H9 (cell line): ENCODE measurements at regions not wholly inside any gene's neighbourhood (a gene's known extent, or its start where the extent isn't known, plus 50 kb on each side); places are given as distances from the start of the nearest gene placed in this dataset.

Source experiments
- DNase-seq: peaks from one replicate; pipeline ENCODE4 v3.0.0-alpha.2; 2017
- H2AFZ ChIP-seq: one replicate; pipeline ENCODE4 v1.6.1; 2013; ENCODE audit warnings: mild to moderate bottlenecking, low read length, control low read depth, moderate library complexity
- H2AK5ac ChIP-seq: 2 replicates; pipeline ENCODE4 v1.6.1; 2013; ENCODE audit warnings: low read length, control low read depth, mixed read lengths; ENCODE audit not compliant: insufficient read length
- H2BK120ac ChIP-seq: one replicate; pipeline ENCODE4 v1.6.1; 2013; ENCODE audit warnings: low read depth, mild to moderate bottlenecking, low read length, control low read depth, inconsistent platforms; ENCODE audit not compliant: poor library complexity, severe bottlenecking
- H2BK12ac ChIP-seq: 2 replicates; pipeline ENCODE4 v1.6.1; 2013; ENCODE audit warnings: low read length, control low read depth, mixed read lengths, low read depth; ENCODE audit not compliant: insufficient read length
- H2BK15ac ChIP-seq: 2 replicates; pipeline ENCODE4 v1.6.1; 2013; ENCODE audit warnings: low read depth, low read length, control low read depth
- H2BK20ac ChIP-seq: one replicate; pipeline ENCODE4 v1.6.1; 2013; ENCODE audit warnings: low read depth, mild to moderate bottlenecking, low read length, control low read depth, inconsistent platforms; ENCODE audit not compliant: poor library complexity, severe bottlenecking
- H2BK5ac ChIP-seq: 2 replicates; pipeline ENCODE4 v1.6.1; 2013; ENCODE audit warnings: low read length, control low read depth, mixed read lengths; ENCODE audit not compliant: insufficient read length
- H3K14ac ChIP-seq: 2 replicates; pipeline ENCODE4 v1.6.1; 2013; ENCODE audit warnings: low read length, control low read depth; ENCODE audit not compliant: insufficient read depth
- H3K18ac ChIP-seq: 2 replicates; pipeline ENCODE4 v1.6.1; 2013; ENCODE audit warnings: low read depth, mild to moderate bottlenecking, mixed read lengths, low read length, control low read depth; ENCODE audit not compliant: insufficient read length
- H3K23ac ChIP-seq: 2 replicates; pipeline ENCODE4 v1.6.1; 2013; ENCODE audit warnings: low read length, control low read depth, mixed read lengths, low read depth; ENCODE audit not compliant: insufficient read length
- H3K23me2 ChIP-seq: 2 replicates; pipeline ENCODE4 v1.6.1; 2013; ENCODE audit warnings: low read depth, mild to moderate bottlenecking, mixed read lengths, low read length, control low read depth; ENCODE audit not compliant: insufficient read length, poor library complexity, severe bottlenecking
- H3K27ac ChIP-seq: 2 replicates; pipeline ENCODE4 v1.5.1; 2013; ENCODE audit warnings: low read length, control low read depth, mixed read lengths, low read depth; ENCODE audit not compliant: insufficient read length
- H3K27me3 ChIP-seq: 2 replicates; pipeline ENCODE4 v1.6.1; 2013; ENCODE audit warnings: low read length, control low read depth, inconsistent platforms; ENCODE audit not compliant: insufficient read depth
- H3K4ac ChIP-seq: 2 replicates; pipeline ENCODE4 v1.6.1; 2013; ENCODE audit warnings: low read depth, mild to moderate bottlenecking, control low read depth, inconsistent platforms, low read length, moderate library complexity
- H3K4me1 ChIP-seq: 2 replicates; pipeline ENCODE4 v1.6.1; 2013; ENCODE audit warnings: low read length, control low read depth, inconsistent platforms; ENCODE audit not compliant: insufficient read depth
- H3K4me2 ChIP-seq: 2 replicates; pipeline ENCODE4 v1.6.1; 2013; ENCODE audit warnings: low read length, control low read depth, mixed read lengths; ENCODE audit not compliant: insufficient read length, insufficient read depth
- H3K56ac ChIP-seq: 2 replicates; pipeline ENCODE4 v1.6.1; 2013; ENCODE audit warnings: low read depth, mild to moderate bottlenecking, mixed read lengths, low read length, control low read depth; ENCODE audit not compliant: insufficient read length
- H3K79me1 ChIP-seq: 2 replicates; pipeline ENCODE4 v1.6.1; 2013; ENCODE audit warnings: low read depth, mild to moderate bottlenecking, moderate library complexity, low read length, control low read depth, inconsistent platforms; ENCODE audit not compliant: insufficient read depth, poor library complexity, severe bottlenecking
- H3K79me2 ChIP-seq: 2 replicates; pipeline ENCODE4 v1.6.1; 2013; ENCODE audit warnings: low read length, control low read depth, inconsistent platforms; ENCODE audit not compliant: insufficient read depth
- H3K9ac ChIP-seq: 2 replicates; pipeline ENCODE4 v1.6.1; 2013; ENCODE audit warnings: low read length, control low read depth, mixed read lengths; ENCODE audit not compliant: insufficient read length; ENCODE audit errors: extremely low read depth
- H3K9me3 ChIP-seq: one replicate; pipeline ENCODE4 v1.6.1; 2013; ENCODE audit warnings: low read depth, low read length, inconsistent platforms; ENCODE audit not compliant: control insufficient read depth
- H3T11ph ChIP-seq: one replicate; pipeline ENCODE4 v1.6.1; 2013; ENCODE audit warnings: mild to moderate bottlenecking, low read length, control low read depth, inconsistent platforms
- H4K20me1 ChIP-seq: one replicate; pipeline ENCODE4 v1.6.1; 2013; ENCODE audit not compliant: control insufficient read depth, insufficient read length, insufficient read depth
- H4K5ac ChIP-seq: 2 replicates; pipeline ENCODE4 v1.6.1; 2013; ENCODE audit warnings: low read depth, mild to moderate bottlenecking, mixed read lengths, low read length, control low read depth; ENCODE audit not compliant: insufficient read length
- H4K8ac ChIP-seq: replicated peaks from 2 replicates; pipeline ENCODE4 v1.6.1; 2013; ENCODE audit warnings: low read length, control low read depth, mixed read lengths, low read depth; ENCODE audit not compliant: insufficient read length
- H4K91ac ChIP-seq: 2 replicates; pipeline ENCODE4 v1.6.1; 2013; ENCODE audit warnings: low read depth, mild to moderate bottlenecking, moderate library complexity, mixed read lengths, low read length, control low read depth; ENCODE audit not compliant: insufficient read length
- H3K27ac Mint-ChIP-seq, 3 experiments: 2 replicates in 2 of 3; 3 replicates in 1 of 3; pipeline ENCODE4 v1.8.0; 2020 to 2021; ENCODE audit warnings: mixed read lengths in 3 of 3, mild to moderate bottlenecking in 1 of 3, moderate library complexity in 1 of 3
- H3K27me3 Mint-ChIP-seq: 2 replicates; pipeline ENCODE4 v1.8.0; 2021; ENCODE audit warnings: low read depth, mild to moderate bottlenecking, moderate library complexity, mixed read lengths
- H3K36me3 Mint-ChIP-seq, 3 experiments: 2 replicates in 2 of 3; 3 replicates in 1 of 3; pipeline ENCODE4 v1.8.0; 2020 to 2021; ENCODE audit warnings: low read depth in 3 of 3, mixed read lengths in 3 of 3; ENCODE audit not compliant: insufficient read depth in 1 of 3
- H3K4me1 Mint-ChIP-seq, 2 experiments: 2 replicates each; pipeline ENCODE4 v1.8.0; 2020; ENCODE audit warnings: mixed read lengths in 2 of 2
- H3K4me3 Mint-ChIP-seq, 2 experiments: 2 replicates in 1 of 2; 3 replicates in 1 of 2; pipeline ENCODE4 v1.8.0; 2020 to 2021; ENCODE audit warnings: mild to moderate bottlenecking in 2 of 2, mixed read lengths in 2 of 2, moderate library complexity in 1 of 2
- H3K9me3 Mint-ChIP-seq, 2 experiments: 2 replicates in 1 of 2; 3 replicates in 1 of 2; pipeline ENCODE4 v1.8.0; 2020; ENCODE audit warnings: mild to moderate bottlenecking in 2 of 2, mixed read lengths in 2 of 2, moderate library complexity in 1 of 2
- WGBS: extraction: QIAGEN DNeasy Blood & Tissue Kit; methylation state at CpG from one replicate; pipeline ENCODE4 v1.1.7; 2013; ENCODE audit warnings: missing lambda C conversion rate, low lambda C conversion rate, mixed read lengths; ENCODE audit not compliant: insufficient read length; ENCODE audit errors: extremely low coverage; 5-methylcytosine and 5-hydroxymethylcytosine counted together
- TF ChIP-seq, protein P1 (sequence below): fragments of 200-600 bp; sonication (generic); conservative IDR thresholded peaks from 3 replicates; pipeline ENCODE4 v1.8.0; 2021; ENCODE audit warnings: antibody characterized with exemption, mild to moderate bottlenecking

DNA sequence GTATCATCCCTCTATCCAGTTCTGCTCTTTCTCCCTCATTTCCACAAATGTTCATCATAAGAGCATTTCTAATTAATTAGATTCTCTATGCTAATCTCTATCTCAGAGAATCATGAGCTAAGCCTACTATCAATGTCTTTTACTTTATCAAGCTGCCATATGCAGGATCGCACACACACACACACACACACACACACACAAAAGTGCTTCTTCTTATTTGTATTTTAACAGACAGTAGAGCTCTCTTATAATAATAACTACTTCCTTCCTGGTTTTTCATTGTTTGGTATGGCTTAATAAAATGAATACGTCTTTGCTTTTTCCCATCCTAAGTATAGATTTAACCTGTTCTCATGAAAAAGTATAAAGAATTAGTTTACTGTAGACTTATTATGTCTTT is 170.2 kb downstream of the HAO1 start:
- Mint-ChIP-seq H3K27ac (no peak overlapping the region), H3K36me3 (peaks cover 0 to 1% (median 1%) of the 10 kb centered on the region in 3 experiments; a peak in 2 of 7 replicates), H3K9me3 (peaks cover 0 to 2% of the 10 kb centered on the region in 2 experiments; a peak in 2 of 5 replicates), H3K4me3 (no peak overlapping the region), H3K4me1 (peaks cover 5 to 7% of the 10 kb centered on the region in 2 experiments; a peak in 3 of 4 replicates), H3K27me3 (no peaks in the 10 kb centered on the region)
- Histone ChIP-seq H4K20me1 (no peaks in the 10 kb centered on the region), H3K23me2 (no peaks in the 10 kb centered on the region), H2BK5ac (no peak overlapping the region), H2BK12ac (no peak overlapping the region), H3K9ac (no peak overlapping the region), H3K4ac (no peak overlapping the region), H3K27me3 (no peaks in the 10 kb centered on the region), H4K91ac (no peak overlapping the region), H3K23ac (no peak overlapping the region), H2BK15ac (no peak overlapping the region), H2BK20ac (no peak overlapping the region), H3K4me2 (no peak overlapping the region), H3K18ac (no peak overlapping the region), H3K79me2 (no peaks in the 10 kb centered on the region), H2AK5ac (no peak overlapping the region), H4K8ac (no peak overlapping the region), H3K14ac (no peak overlapping the region), H3K27ac (no peak overlapping the region), H2BK120ac (no peak overlapping the region), H2AFZ (no peak overlapping the region), H3K56ac (no peak overlapping the region), H3T11ph (no peak overlapping the region), H4K5ac (no peak overlapping the region), H3K79me1 (no peaks in the 10 kb centered on the region), H3K9me3 (no peaks in the 10 kb centered on the region), H3K4me1 (no peaks in the 10 kb centered on the region)
- TF ChIP-seq, protein P1, sequence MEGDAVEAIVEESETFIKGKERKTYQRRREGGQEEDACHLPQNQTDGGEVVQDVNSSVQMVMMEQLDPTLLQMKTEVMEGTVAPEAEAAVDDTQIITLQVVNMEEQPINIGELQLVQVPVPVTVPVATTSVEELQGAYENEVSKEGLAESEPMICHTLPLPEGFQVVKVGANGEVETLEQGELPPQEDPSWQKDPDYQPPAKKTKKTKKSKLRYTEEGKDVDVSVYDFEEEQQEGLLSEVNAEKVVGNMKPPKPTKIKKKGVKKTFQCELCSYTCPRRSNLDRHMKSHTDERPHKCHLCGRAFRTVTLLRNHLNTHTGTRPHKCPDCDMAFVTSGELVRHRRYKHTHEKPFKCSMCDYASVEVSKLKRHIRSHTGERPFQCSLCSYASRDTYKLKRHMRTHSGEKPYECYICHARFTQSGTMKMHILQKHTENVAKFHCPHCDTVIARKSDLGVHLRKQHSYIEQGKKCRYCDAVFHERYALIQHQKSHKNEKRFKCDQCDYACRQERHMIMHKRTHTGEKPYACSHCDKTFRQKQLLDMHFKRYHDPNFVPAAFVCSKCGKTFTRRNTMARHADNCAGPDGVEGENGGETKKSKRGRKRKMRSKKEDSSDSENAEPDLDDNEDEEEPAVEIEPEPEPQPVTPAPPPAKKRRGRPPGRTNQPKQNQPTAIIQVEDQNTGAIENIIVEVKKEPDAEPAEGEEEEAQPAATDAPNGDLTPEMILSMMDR, result no peak
- WGBS, result no CpG with 5 or more reads among the region's 2 CpGs
- DNase-seq, result no peak
